ENCODE measurements at regions not wholly inside any gene's neighbourhood (a gene's known extent, or its start where the extent isn't known, plus 50 kb on each side); places are given as distances from the start of the nearest gene placed in this dataset.

DNA sequence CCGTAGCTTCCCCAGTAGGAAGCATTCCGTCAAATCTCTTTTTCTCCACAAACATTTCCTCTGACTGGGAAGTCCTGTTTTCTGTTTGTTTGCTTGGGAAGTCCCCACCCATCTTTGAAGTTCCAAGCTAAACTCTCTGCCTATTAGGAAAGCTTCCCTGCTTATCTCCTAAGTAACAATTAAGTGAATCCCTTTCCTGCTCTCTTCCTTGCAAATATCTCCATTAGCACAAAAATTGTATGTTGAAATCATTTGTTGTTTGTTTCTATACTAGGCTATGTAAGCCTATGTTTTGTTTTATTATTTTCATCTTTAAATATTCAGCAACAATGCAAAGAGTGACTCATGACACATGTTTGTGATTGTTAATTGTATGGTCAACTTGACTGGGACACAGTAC is 812.6 kb upstream of the LRATD1 start:
- no peak overlapping the region for H2BK20ac ChIP-seq (ENCODE audit: low read depth, low read length, poor library complexity, severe bottlenecking)
- no peak overlapping the region for H3K4me3 Mint-ChIP-seq
- H3T11ph ChIP-seq (ENCODE audit: low read length): no peak overlapping the region
- H3K27ac Mint-ChIP-seq: no peak overlapping the region
- no peak overlapping the region for H3K9ac ChIP-seq (ENCODE audit: extremely low read depth, insufficient read length, low read length)
- no peak overlapping the region for H4K8ac ChIP-seq (replicated peaks; ENCODE audit: insufficient read length, low read depth, low read length)
- H3K4me1 Mint-ChIP-seq: peaks cover 6% of the 10 kb centered on the region in 2 experiments; a peak in 2 of 4 replicates
- H3K79me1 ChIP-seq (ENCODE audit: insufficient read depth, low read depth, low read length, poor library complexity, severe bottlenecking): no peaks in the 10 kb centered on the region
- no peak for TF ChIP-seq CTCF (conservative IDR thresholded peaks at IDR 0.05)
- H2BK5ac ChIP-seq (ENCODE audit: insufficient read length, low read length): no peak overlapping the region
- no peak overlapping the region for H2AFZ ChIP-seq (ENCODE audit: low read length)
- WGBS (ENCODE audit: extremely low coverage, insufficient read length, low lambda C conversion rate): no CpG with 5 or more reads among the region's 2 CpGs
- H3K56ac ChIP-seq (ENCODE audit: insufficient read length, low read depth, low read length): no peak overlapping the region
- H3K23ac ChIP-seq (ENCODE audit: insufficient read length, low read depth, low read length): no peak overlapping the region
- H3K27me3 Mint-ChIP-seq (ENCODE audit: low read depth): peaks cover 87% of the 10 kb centered on the region
- DNase-seq: no peak
- H3K18ac ChIP-seq (ENCODE audit: insufficient read length, low read depth, low read length): no peak overlapping the region
- H3K23me2 ChIP-seq (ENCODE audit: insufficient read length, low read depth, low read length, poor library complexity, severe bottlenecking): no peaks in the 10 kb centered on the region
- H3K27ac ChIP-seq (ENCODE audit: insufficient read length, low read depth, low read length): no peak overlapping the region
- no peak overlapping the region for H3K4me2 ChIP-seq (ENCODE audit: insufficient read depth, insufficient read length, low read length)
- H2BK120ac ChIP-seq (ENCODE audit: low read depth, low read length, poor library complexity, severe bottlenecking): no peak overlapping the region
- H3K4me1 ChIP-seq (ENCODE audit: insufficient read depth, low read length): no peaks in the 10 kb centered on the region
- no peaks in the 10 kb centered on the region for H4K20me1 ChIP-seq (ENCODE audit: control insufficient read depth, insufficient read depth, insufficient read length)
- no peak overlapping the region for H2BK15ac ChIP-seq (ENCODE audit: low read depth, low read length)
- H2BK12ac ChIP-seq (ENCODE audit: insufficient read length, low read depth, low read length): no peak overlapping the region
- no peak overlapping the region for H3K14ac ChIP-seq (ENCODE audit: insufficient read depth, low read length)
- H3K36me3 Mint-ChIP-seq (ENCODE audit: insufficient read depth in 1 of 3, low read depth in 3 of 3): no peaks in the 10 kb centered on the region
- H3K9me3 Mint-ChIP-seq: peaks cover 0 to 6% of the 10 kb centered on the region in 2 experiments; a peak in 2 of 5 replicates
- H3K79me2 ChIP-seq (ENCODE audit: insufficient read depth, low read length): no peaks in the 10 kb centered on the region
- no peak overlapping the region for H2AK5ac ChIP-seq (ENCODE audit: insufficient read length, low read length)
- H3K27me3 ChIP-seq (ENCODE audit: insufficient read depth, low read length): peaks cover 37% of the 10 kb centered on the region
- H4K5ac ChIP-seq (ENCODE audit: insufficient read length, low read depth, low read length): no peak overlapping the region
- no peak overlapping the region for H3K4ac ChIP-seq (ENCODE audit: low read depth, low read length)
- H3K9me3 ChIP-seq (ENCODE audit: control insufficient read depth, low read depth, low read length): no peaks in the 10 kb centered on the region
- H4K91ac ChIP-seq (ENCODE audit: insufficient read length, low read depth, low read length): no peak overlapping the region
